Endothelial cell of umbilical vein (primary cell): ENCODE measurements at regions not wholly inside any gene's neighbourhood (a gene's known extent, or its start where the extent isn't known, plus 50 kb on each side); places are given as distances from the start of the nearest gene placed in this dataset.

ENCODE experiments used
- CTCF ChIP-seq, 2 donors: IDR thresholded peaks; 1 replicate in 1 of 2; 2 replicates in 1 of 2; pipeline ENCODE4 v1.5.1; 2011; ENCODE audit warnings: low read length in 2 of 2, mild to moderate bottlenecking in 2 of 2, moderate library complexity in 2 of 2, control low read depth in 1 of 2, inconsistent platforms in 1 of 2, low read depth in 1 of 2; ENCODE audit not compliant: insufficient read depth in 1 of 2; ENCODE audit errors: extremely low read depth in 1 of 2
- EZH2 ChIP-seq: IDR thresholded peaks from 2 replicates; pipeline ENCODE4 v1.6.1; 2012; ENCODE audit warnings: borderline replicate concordance, low read depth, mild to moderate bottlenecking, moderate library complexity, low read length, inconsistent platforms; ENCODE audit not compliant: severe bottlenecking
- GATA2 ChIP-seq: IDR thresholded peaks from 2 replicates; pipeline ENCODE4 v1.7.0; 2011; ENCODE audit warnings: low read depth, mild to moderate bottlenecking, moderate library complexity, mixed read lengths, low read length; ENCODE audit not compliant: insufficient read length, insufficient read depth
- JUN ChIP-seq: IDR thresholded peaks from 2 replicates; pipeline ENCODE4 v1.6.1; 2011; ENCODE audit warnings: borderline replicate concordance, low read depth; ENCODE audit not compliant: insufficient read length, insufficient read depth
- MYC ChIP-seq: IDR thresholded peaks from one replicate; pipeline ENCODE4 v1.6.1; 2011; ENCODE audit warnings: mild to moderate bottlenecking, low read depth, low read length
- POLR2A ChIP-seq: IDR thresholded peaks from 2 replicates; pipeline ENCODE4 v1.6.1; 2012; ENCODE audit warnings: low read depth, mild to moderate bottlenecking, control low read depth, low read length
- TF ChIP-seq, protein P1 (sequence below): IDR thresholded peaks from 2 replicates; pipeline ENCODE4 v1.6.1; 2011; ENCODE audit not compliant: insufficient read depth, insufficient read length

- TF ChIP-seq, protein P1, sequence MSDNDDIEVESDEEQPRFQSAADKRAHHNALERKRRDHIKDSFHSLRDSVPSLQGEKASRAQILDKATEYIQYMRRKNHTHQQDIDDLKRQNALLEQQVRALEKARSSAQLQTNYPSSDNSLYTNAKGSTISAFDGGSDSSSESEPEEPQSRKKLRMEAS: no peak
- TF ChIP-seq CTCF (IDR thresholded peaks at IDR 0.05; ENCODE audit: extremely low read depth in 1 of 2, insufficient read depth in 1 of 2, low read depth in 1 of 2, low read length in 2 of 2) (no peak), POLR2A (no peak), MYC (no peak), EZH2 (no peak), GATA2 (no peak), JUN (no peak)
These were observed 315.7 kb downstream of the SLC16A7 start for GRCh38 chr12:59911516-59911915.
